ENCODE measurements at regions not wholly inside any gene's neighbourhood (a gene's known extent, or its start where the extent isn't known, plus 50 kb on each side); places are given as distances from the start of the nearest gene placed in this dataset.

GRCh38 chr10:42983591-42983990 lies 93.3 kb upstream of the RET start:
- TF ChIP-seq, protein P1, sequence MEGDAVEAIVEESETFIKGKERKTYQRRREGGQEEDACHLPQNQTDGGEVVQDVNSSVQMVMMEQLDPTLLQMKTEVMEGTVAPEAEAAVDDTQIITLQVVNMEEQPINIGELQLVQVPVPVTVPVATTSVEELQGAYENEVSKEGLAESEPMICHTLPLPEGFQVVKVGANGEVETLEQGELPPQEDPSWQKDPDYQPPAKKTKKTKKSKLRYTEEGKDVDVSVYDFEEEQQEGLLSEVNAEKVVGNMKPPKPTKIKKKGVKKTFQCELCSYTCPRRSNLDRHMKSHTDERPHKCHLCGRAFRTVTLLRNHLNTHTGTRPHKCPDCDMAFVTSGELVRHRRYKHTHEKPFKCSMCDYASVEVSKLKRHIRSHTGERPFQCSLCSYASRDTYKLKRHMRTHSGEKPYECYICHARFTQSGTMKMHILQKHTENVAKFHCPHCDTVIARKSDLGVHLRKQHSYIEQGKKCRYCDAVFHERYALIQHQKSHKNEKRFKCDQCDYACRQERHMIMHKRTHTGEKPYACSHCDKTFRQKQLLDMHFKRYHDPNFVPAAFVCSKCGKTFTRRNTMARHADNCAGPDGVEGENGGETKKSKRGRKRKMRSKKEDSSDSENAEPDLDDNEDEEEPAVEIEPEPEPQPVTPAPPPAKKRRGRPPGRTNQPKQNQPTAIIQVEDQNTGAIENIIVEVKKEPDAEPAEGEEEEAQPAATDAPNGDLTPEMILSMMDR (IDR thresholded peaks at IDR 0.05): no peak
- TF ChIP-seq ZFX (IDR thresholded peaks at IDR 0.05; ENCODE audit: borderline replicate concordance): no peak
